NCI-H2171 (cell line): ENCODE measurements at regions not wholly inside any gene's neighbourhood (a gene's known extent, or its start where the extent isn't known, plus 50 kb on each side); places are given as distances from the start of the nearest gene placed in this dataset.

Experiments
- DNase-seq: peaks from one replicate; lab custom pipeline; 2025; lab: John Stamatoyannopoulos, UW

- no peak for DNase-seq
These were observed 217.0 kb downstream of the GAS1 start for GRCh38 chr9:86730163-86730928.

DNA sequence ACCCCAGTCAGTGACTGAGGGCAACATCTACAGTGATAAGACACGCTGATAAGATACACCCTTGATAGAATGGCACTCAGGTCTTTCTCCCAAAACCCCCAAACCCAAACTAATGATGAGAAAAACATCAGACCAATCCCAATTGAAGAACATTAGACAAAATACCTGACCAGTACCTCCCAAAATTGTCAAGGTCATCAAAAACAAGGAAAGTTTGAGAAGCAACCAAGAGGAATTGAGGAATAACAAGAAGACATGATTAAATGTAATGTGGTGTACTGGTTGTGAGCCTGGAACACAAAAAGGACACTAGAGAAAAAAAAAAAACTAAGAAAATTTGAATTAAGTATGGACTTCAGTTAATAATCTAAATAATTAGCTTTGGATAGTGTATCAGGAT lies 222.8 kb downstream of the GAS1 start:
- DNase-seq = no peak

DNA sequence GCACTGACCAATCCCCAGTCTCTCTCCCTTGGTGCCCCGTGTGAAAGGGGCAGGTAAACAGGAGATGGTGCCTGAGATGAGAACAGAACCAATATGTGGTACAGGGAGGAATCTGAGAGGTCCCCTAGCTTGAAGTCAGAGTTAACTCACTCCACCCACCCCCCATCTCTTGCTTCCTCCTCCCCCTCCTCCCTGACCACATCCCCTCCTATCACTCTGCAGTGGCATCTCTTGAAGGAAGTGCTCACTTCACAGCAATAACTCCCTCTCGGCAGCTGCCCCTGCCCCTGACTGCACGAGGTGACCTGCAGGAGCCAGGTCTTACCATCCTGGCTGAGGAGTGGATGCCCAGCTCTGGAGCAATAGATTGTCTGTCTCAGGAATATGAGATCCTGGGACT lies 224.0 kb downstream of the GAS1 start:
- DNase-seq = no peak

- no peak for DNase-seq
These were observed 224.6 kb downstream of the GAS1 start for GRCh38 chr9:86722706-86723075.

- DNase-seq = no peak
These were observed 225.2 kb downstream of the GAS1 start for GRCh38 chr9:86721843-86722705.

GRCh38 chr9:86721226-86721781 lies 226.0 kb downstream of the GAS1 start:
- no peak for DNase-seq

DNA sequence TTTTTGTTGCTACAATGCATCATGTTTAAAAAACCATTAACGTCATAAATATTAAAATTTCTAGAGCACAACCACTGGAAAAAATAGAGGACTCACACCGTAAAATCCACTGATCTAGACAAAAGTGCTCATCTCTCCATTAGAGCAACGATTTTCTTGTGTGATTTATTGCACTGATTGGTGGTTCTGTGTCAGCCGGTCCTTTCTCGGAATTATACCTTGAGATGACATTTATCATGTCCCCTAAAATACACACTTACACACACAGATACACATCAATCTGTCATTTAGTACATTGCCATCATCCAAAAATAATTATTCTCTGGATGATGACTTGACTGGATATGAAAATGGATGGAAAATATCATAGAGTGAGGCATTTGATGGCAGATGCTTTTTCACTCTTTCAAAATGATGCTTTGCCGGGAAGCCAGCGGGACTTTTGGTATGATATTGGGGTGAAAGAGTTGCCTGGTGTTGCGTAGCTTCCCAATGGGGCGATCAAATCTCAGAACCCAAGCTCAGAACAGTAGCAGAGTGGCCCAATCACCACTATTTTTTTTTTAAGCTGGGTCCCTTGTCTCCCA lies 226.6 kb downstream of the GAS1 start:
- no peak for DNase-seq

DNA sequence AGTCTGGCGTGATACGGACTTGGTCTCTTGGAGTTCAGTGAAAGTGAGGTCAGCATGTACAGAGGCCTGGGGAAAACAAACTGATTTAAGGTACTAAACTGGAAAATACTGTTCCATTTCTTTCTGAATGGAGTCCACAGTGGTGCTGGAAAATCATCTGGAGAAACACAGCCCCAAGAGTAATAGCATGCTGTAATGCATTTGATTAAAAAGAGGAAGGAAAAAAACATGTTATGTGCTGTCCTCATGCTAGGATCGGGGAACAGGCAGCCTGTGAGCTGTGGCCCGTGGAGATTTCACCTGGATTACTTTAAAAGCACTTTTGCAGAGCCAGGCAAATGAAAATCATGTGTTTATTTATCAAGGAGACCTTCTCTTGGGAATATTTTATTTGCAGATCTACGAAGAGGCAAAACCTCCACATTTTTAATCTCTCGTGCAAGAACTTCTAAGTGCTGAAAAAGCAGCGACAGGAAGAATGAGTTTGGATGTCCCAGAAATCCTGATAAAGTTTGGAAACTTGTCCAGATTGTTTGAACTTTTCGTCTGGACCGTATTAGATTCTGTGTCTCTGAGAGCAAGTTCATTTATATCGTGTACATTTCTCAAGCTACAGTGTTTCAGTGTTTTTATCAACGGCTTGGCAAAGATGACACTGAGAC lies 228.8 kb downstream of the GAS1 start:
- DNase-seq = no peak

- DNase-seq = no peak
These were observed 230.9 kb downstream of the GAS1 start for GRCh38 chr9:86716326-86716922.

DNA sequence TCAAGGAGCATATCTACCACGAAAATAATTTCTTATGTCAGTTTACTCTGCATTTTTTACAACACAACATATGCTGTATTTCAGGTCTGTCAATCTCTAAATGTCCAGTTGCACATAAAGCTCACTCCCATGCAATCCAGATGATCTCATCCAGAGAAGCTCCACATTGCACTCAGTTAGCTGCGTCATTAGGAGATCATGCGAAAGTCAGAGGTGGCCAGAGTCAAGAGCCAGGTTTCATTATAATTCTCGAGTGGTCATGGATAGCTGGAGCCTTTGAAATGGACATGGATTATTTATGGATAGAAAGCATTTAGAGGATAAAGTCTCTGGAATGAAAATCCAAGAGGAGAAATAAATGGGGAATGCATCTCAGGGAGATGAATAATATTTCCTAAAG lies 232.3 kb downstream of the GAS1 start:
- DNase-seq = no peak

- no peak for DNase-seq
These were observed 233.3 kb downstream of the GAS1 start for GRCh38 chr9:86713970-86714369.

DNA sequence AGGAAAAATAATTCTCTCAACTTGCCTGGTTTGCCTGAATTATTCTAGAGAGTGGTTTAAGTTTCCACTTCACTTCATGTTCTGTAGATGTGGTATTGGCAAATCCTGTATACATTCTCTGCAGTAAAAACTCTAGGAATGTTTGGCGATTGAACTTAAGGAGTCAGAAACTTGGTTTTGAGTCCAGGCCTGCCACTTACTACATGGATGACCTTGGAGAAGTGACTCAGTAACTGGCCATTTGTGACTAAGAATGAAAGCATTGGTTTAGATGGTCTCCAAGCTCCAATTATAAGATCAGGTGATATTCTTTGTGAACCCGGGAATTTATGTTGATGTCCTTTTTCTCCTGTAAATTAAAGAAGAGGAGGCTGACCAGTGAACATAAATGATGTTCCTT lies 233.8 kb downstream of the GAS1 start:
- DNase-seq = no peak

- DNase-seq = no peak
These were observed 238.1 kb downstream of the GAS1 start for GRCh38 chr9:86708918-86709835.

DNA sequence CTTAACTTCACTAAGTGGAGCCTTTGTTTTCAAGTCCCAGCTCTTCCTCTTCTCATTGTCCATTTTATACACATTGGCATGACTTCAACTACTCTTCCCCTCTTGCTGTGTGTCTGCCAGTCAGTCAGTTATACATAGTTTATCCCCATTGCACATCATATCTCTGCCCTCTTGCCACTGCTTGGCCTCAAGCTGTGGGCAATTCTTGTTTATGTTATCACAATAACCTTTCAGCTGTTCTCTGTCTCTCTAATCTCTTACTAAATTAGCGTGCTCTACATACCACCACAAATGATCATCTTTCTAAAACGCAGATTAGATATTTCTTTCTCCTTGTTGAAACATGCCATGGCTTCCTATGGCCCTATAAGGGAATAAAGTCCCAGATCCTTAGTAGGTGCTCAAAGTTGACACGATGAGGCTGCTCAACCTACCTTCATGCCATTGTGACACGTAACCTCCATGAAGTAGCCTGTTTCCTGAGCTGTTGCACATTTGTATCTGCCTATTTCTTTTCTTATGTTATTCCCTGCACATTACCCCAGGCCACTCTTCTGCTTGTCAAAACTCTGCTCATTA lies 239.3 kb downstream of the GAS1 start:
- no peak for DNase-seq

GRCh38 chr9:86706391-86706790 lies 240.9 kb downstream of the GAS1 start:
- no peak for DNase-seq

DNA sequence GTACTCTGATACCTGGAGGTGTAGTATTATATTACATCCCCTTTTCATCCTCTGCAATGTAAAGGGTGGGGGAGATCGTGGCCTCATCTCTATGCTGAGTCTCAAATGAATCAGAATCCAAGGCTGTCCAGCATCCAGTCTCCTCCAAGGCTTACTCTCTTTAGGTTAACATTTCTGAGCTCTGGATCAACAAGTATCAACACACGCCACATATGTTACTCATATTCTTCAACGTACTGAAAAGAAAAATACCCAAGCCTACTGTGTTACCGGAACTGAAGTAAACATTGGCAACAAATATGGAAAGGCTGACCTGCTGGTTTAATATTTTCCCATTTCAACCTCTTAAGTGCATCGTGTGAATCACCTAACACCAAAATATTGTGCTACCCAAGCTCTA lies 241.8 kb downstream of the GAS1 start:
- no peak for DNase-seq

GRCh38 chr9:86703346-86703745 lies 244.0 kb downstream of the GAS1 start:
- no peak for DNase-seq

DNA sequence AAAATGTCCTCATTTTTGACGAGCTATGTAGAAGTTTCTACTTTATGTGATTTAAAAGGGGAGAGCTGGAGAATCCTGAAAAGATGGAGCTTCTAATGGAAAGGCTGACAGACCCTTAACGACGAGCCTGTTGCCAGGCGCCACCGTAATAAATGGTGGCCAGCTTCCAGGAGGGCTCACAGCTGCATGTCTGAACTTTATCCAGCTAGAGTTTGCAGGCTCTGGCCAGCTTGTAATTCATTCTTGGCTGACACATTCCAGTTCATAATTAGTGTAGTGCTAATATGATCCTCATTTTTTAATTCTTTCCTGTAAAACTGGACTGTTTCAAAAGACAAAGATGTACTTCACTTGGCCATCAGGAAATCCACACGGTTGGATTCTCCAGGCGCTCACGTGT lies 246.7 kb downstream of the GAS1 start:
- DNase-seq = no peak

DNA sequence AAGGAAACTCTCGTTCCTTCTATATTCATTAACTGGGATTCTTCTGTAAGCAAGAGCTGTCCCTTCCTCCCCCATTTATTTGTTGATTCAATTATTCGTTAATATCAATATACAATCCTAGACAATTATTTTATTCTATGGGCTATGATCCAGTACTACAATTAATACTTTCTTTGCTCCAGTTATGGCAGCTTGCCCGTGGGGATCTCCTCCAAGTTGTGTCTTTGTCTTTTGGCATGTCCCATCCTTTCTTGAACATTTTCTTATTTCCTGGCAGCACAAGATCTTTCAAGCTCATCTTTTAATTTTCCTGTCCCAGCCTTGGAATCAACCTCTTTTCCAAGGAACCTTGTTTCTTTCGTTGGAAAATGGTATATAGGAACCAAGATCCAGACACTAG lies 249.3 kb downstream of the GAS1 start:
- DNase-seq = no peak

DNA sequence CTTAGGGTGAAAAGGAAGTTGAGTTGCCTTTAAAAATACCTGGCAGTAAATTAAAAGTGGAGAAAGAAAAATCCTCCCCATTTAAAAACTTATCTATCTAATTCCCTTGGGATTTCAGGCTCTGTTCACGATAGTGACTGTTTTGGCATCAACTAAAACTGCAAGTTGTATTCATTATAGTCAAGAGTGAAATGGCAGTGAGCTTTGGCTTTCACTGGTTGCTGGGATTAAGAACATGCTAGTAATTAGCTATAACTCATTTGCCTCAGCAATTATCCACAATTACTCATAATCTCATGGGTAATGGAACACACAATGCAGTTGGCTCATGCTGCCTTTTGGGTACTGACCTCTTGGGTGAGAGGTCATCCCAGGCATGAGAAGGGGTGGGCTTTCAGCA lies 250.1 kb downstream of the GAS1 start:
- DNase-seq = no peak
